HL-60 (cell line): ENCODE measurements at regions not wholly inside any gene's neighbourhood (a gene's known extent, or its start where the extent isn't known, plus 50 kb on each side); places are given as distances from the start of the nearest gene placed in this dataset.
A peak's percentile ranks its signal among the peaks of the same experiment; 100 is the strongest.

Experiments used
- DNase-seq, 2 experiments: peaks; one replicate each; pipeline ENCODE4 v3.0.0-alpha.2; 2010 to 2020; ENCODE audit warnings: low read depth in 1 of 2, low spot score in 1 of 2
- H3K27ac ChIP-seq: fragments of 250-450 bp; sonication (Bioruptor Pico); replicated peaks from 2 replicates; pipeline ENCODE4 v1.5.1; 2020; ENCODE audit warnings: mild to moderate bottlenecking, moderate library complexity
- H3K27me3 ChIP-seq: fragments of 250-450 bp; sonication (Bioruptor Pico); 2 replicates; pipeline ENCODE4 v1.5.1; 2021; ENCODE audit warnings: mild to moderate bottlenecking, moderate library complexity; ENCODE audit not compliant: insufficient read depth, poor library complexity, severe bottlenecking
- H3K4me3 ChIP-seq: replicated peaks from 2 replicates; pipeline ENCODE4 v1.5.1; 2011; ENCODE audit warnings: mild to moderate bottlenecking, control low read depth, low read length; ENCODE audit not compliant: insufficient read depth
- GABPA ChIP-seq: IDR thresholded peaks from 2 replicates; pipeline ENCODE4 v1.6.1; 2012; ENCODE audit warnings: low read depth
- POLR2AphosphoS5 ChIP-seq: IDR thresholded peaks from 2 replicates; pipeline ENCODE4 v1.6.1; 2012; ENCODE audit warnings: low read depth
- REST ChIP-seq: IDR thresholded peaks from 2 replicates; pipeline ENCODE4 v1.6.1; 2012; ENCODE audit warnings: low read depth; ENCODE audit not compliant: insufficient replicate concordance
- SPI1 ChIP-seq: IDR thresholded peaks from 2 replicates; pipeline ENCODE4 v1.6.1; 2012; ENCODE audit warnings: low read depth, mild to moderate bottlenecking, borderline replicate concordance
- TF ChIP-seq, protein P1 (sequence below): IDR thresholded peaks from one replicate; pipeline ENCODE4 v1.5.1; 2011; ENCODE audit warnings: low read length, control low read depth, inconsistent platforms; ENCODE audit not compliant: insufficient read depth

DNA sequence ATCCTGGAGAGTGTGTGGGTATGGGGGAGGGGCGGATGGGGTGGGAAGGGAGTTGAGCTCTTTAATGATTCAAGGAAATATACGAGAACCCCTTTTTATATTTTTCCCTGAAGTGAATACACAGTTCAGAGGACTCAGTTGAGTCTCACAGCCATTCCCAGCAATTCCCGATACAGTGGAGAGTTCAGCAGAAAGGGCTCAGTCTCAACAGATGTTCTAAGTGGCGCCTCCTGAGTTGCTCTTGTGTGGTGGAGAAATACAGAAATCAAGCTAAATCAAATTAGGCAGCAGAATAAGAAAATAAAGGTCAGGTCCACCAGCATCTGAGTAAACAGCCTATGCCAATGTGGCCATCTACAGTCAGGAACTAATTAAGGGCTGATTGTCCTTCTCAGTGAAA lies 372.1 kb downstream of the NR2F2 start:
- no peak for DNase-seq
- Histone ChIP-seq H3K4me3 (no peak overlapping the region), H3K27me3 (no peaks in the 10 kb centered on the region), H3K27ac (no peak overlapping the region)
- TF ChIP-seq GABPA (no peak), REST (no peak), POLR2AphosphoS5 (no peak), SPI1 (no peak)
- TF ChIP-seq, protein P1, sequence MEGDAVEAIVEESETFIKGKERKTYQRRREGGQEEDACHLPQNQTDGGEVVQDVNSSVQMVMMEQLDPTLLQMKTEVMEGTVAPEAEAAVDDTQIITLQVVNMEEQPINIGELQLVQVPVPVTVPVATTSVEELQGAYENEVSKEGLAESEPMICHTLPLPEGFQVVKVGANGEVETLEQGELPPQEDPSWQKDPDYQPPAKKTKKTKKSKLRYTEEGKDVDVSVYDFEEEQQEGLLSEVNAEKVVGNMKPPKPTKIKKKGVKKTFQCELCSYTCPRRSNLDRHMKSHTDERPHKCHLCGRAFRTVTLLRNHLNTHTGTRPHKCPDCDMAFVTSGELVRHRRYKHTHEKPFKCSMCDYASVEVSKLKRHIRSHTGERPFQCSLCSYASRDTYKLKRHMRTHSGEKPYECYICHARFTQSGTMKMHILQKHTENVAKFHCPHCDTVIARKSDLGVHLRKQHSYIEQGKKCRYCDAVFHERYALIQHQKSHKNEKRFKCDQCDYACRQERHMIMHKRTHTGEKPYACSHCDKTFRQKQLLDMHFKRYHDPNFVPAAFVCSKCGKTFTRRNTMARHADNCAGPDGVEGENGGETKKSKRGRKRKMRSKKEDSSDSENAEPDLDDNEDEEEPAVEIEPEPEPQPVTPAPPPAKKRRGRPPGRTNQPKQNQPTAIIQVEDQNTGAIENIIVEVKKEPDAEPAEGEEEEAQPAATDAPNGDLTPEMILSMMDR, result no peak

- Histone ChIP-seq H3K27me3 (no peaks in the 10 kb centered on the region), H3K4me3 (no peak overlapping the region), H3K27ac (no peak overlapping the region)
- no peak for DNase-seq
- TF ChIP-seq POLR2AphosphoS5, result no peak
- no peak for TF ChIP-seq SPI1
- TF ChIP-seq, protein P1, result no peak
- TF ChIP-seq GABPA, result no peak
- no peak for TF ChIP-seq REST
Observed at GRCh38 chr15:96703091-96703490, 372.6 kb downstream of the NR2F2 start.

DNA sequence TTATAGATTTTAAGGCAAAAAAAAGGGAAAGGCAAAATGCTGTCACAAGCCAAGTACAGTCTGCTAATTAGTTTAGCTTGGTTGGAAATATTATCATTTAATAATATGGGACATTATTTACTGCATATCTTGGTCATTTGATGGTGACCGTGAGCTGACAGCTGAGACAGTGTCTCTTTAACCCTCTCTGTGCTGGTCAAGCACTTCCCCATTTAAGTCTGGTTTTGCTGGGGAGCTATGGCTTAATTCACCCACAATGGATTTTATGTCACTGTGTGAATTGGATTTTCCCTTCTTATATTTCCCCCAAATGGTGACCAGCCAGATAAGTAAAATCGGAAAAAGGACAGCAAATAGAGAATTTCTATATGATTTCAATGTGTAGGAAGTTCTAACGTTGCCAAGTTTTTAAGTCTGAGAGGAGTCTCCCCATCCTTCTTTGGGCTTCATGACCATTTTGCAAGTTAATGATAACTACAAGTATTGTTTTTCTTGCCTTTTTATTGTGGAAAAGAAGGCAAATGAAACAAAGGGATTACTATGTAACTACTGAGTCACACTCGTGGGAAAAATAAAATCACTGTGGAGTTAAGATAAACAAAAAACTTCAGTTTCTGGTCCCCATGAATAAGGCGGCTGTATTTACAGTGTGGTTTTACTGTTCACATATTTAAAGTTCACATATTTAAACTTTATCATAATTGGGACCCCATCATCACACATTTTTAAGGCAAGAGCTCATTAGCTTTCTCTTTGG lies 373.5 kb downstream of the NR2F2 start:
- no peak overlapping the region for H3K4me3 ChIP-seq
- H3K27me3 ChIP-seq, result no peaks in the 10 kb centered on the region
- H3K27ac ChIP-seq, result no peak overlapping the region
- TF ChIP-seq GABPA (no peak), SPI1 (peak; percentile 86), REST (no peak)
- TF ChIP-seq, protein P1, result no peak
- peak in 1 of 2 experiments; percentile 7 for DNase-seq
